ENCODE measurements at regions not wholly inside any gene's neighbourhood (a gene's known extent, or its start where the extent isn't known, plus 50 kb on each side); places are given as distances from the start of the nearest gene placed in this dataset.

- TF ChIP-seq GLIS2 (tag by site-specific recombination; IDR thresholded peaks at IDR 0.05) (no peak), ZNF792 (tag by site-specific recombination; IDR thresholded peaks at IDR 0.05) (no peak), CTCF (tag by site-specific recombination; IDR thresholded peaks at IDR 0.05) (no peak), OSR2 (tag by site-specific recombination; IDR thresholded peaks at IDR 0.05) (no peak), ZNF549 (tag by site-specific recombination; IDR thresholded peaks at IDR 0.05) (no peak)
Measured at GRCh38 chr3:139127101-139127500, 82.4 kb upstream of the PRR23C start.
